DOHH2 (cell line): ENCODE measurements at regions not wholly inside any gene's neighbourhood (a gene's known extent, or its start where the extent isn't known, plus 50 kb on each side); places are given as distances from the start of the nearest gene placed in this dataset.

Experiments used
- EZH2phosphoT487 ChIP-seq: fragments of 200-600 bp; sonication (generic); IDR thresholded peaks from 2 replicates; pipeline ENCODE4 v1.6.1; 2017; ENCODE audit warnings: borderline replicate concordance, mild to moderate bottlenecking, antibody characterized with exemption, low read length, moderate library complexity, mixed read lengths
- TF ChIP-seq, protein P1 (sequence below): fragments of 200-600 bp; sonication (generic); IDR thresholded peaks from one replicate; pipeline ENCODE4 v1.5.1; 2014; ENCODE audit warnings: antibody characterized with exemption, mild to moderate bottlenecking, low read depth, low read length; ENCODE audit not compliant: poor library complexity, severe bottlenecking

- TF ChIP-seq, protein P1, sequence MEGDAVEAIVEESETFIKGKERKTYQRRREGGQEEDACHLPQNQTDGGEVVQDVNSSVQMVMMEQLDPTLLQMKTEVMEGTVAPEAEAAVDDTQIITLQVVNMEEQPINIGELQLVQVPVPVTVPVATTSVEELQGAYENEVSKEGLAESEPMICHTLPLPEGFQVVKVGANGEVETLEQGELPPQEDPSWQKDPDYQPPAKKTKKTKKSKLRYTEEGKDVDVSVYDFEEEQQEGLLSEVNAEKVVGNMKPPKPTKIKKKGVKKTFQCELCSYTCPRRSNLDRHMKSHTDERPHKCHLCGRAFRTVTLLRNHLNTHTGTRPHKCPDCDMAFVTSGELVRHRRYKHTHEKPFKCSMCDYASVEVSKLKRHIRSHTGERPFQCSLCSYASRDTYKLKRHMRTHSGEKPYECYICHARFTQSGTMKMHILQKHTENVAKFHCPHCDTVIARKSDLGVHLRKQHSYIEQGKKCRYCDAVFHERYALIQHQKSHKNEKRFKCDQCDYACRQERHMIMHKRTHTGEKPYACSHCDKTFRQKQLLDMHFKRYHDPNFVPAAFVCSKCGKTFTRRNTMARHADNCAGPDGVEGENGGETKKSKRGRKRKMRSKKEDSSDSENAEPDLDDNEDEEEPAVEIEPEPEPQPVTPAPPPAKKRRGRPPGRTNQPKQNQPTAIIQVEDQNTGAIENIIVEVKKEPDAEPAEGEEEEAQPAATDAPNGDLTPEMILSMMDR: no peak
- no peak for TF ChIP-seq EZH2phosphoT487
These were observed 1775.6 kb upstream of the SEL1L start for GRCh38 chr14:83309211-83309610.
